K562 (cell line): ENCODE measurements at regions not wholly inside any gene's neighbourhood (a gene's known extent, or its start where the extent isn't known, plus 50 kb on each side); places are given as distances from the start of the nearest gene placed in this dataset.

Experiments used
- ATAC-seq: fragments of 200-7000 bp; cut with Tn5 transposase; 3 replicates; pipeline ENCODE4 v1.9.1; 2020; ENCODE audit warnings: moderate library complexity
- BruUV-seq: library from RNA; stranded (reverse); fragments of 400-500 nt; replicated peaks from 2 replicates; lab custom pipeline; 2021; lab: Mats Ljungman, UMichigan
- CTCF ChIA-PET: fragments of 300-600 bp; formaldehyde crosslinking; extraction: SDS; loops from one replicate; lab custom pipeline; 2021; ENCODE audit warnings: low intra/inter-chr PET ratio; lab: Yijun Ruan, JAX
- POLR2A ChIA-PET: fragments of 300-600, 350-650 bp; sonication (Branson Sonifier 250); formaldehyde crosslinking; extraction: SDS; loops from one replicate; lab custom pipeline; 2021; ENCODE audit warnings: antibody characterized with exemption, inconsistent platforms; lab: Yijun Ruan, JAX
- DNase-seq, 4 experiments: peaks; one replicate each; pipeline versions ENCODE4 v3.0.0 to v3.0.0-alpha.2; 2011 to 2018; ENCODE audit warnings: low spot score in 3 of 4, mixed read lengths in 3 of 4; ENCODE audit errors: extremely low read depth in 1 of 4
- FAIRE-seq: peaks from 2 replicates; lab custom pipeline; 2011; peaks lifted over from hg19 to GRCh38; lab: Jason Lieb, UNC
- H2AFZ ChIP-seq: 2 replicates; pipeline ENCODE4 v1.6.0; 2011; ENCODE audit warnings: low read depth, low read length, control low read depth, inconsistent platforms
- H3K27ac ChIP-seq: fragments of 200-600 bp; 3 replicates; pipeline ENCODE4 v1.8.0; 2011; ENCODE audit warnings: low read depth, mild to moderate bottlenecking, control low read depth, inconsistent platforms, low read length, moderate library complexity, mixed read lengths; ENCODE audit errors: extremely low read depth
- H3K27me3 ChIP-seq, 2 experiments: fragments of 300-600 bp in 1 of 2; 2 replicates in 1 of 2; 3 replicates in 1 of 2; pipeline versions ENCODE4 v1.6.0 to v1.8.0; 2011; ENCODE audit warnings: inconsistent platforms in 2 of 2, low read length in 2 of 2, mild to moderate bottlenecking in 1 of 2, mixed read lengths in 1 of 2, moderate library complexity in 1 of 2; ENCODE audit not compliant: control insufficient read depth in 2 of 2, insufficient read depth in 2 of 2
- H3K36me3 ChIP-seq: fragments of 300-600 bp; 3 replicates; pipeline ENCODE4 v1.8.0; 2011; ENCODE audit warnings: mild to moderate bottlenecking, low read length, inconsistent platforms; ENCODE audit not compliant: control insufficient read depth, insufficient read depth
- H3K4me1 ChIP-seq, 2 experiments: fragments of 200-600 bp in 1 of 2; replicated peaks in 1 of 2; 2 replicates in 1 of 2; 3 replicates in 1 of 2; pipeline versions ENCODE4 v1.5.1 to v1.8.0; 2011; ENCODE audit warnings: inconsistent platforms in 2 of 2, low read length in 2 of 2, mild to moderate bottlenecking in 1 of 2, mixed read lengths in 1 of 2, moderate library complexity in 1 of 2; ENCODE audit not compliant: control insufficient read depth in 2 of 2, insufficient read depth in 2 of 2
- H3K4me2 ChIP-seq: 2 replicates; pipeline ENCODE4 v1.6.1; 2011; ENCODE audit warnings: low read length, control low read depth, inconsistent platforms, mixed read lengths; ENCODE audit not compliant: insufficient read depth
- H3K4me3 ChIP-seq: fragments of 200-600 bp; sonication (generic), shearing (Covaris generic); 2 replicates; pipeline ENCODE4 v1.5.1; 2016; ENCODE audit warnings: control low read depth, inconsistent platforms
- H3K79me2 ChIP-seq: fragments of 200-600 bp; 3 replicates; pipeline ENCODE4 v1.8.0; 2011; ENCODE audit warnings: low read length, inconsistent platforms; ENCODE audit not compliant: control insufficient read depth, insufficient read depth
- H3K9ac ChIP-seq, 2 experiments: 2 replicates each; pipeline versions ENCODE4 v1.6.0 to v1.6.1; 2011; ENCODE audit warnings: low read depth in 2 of 2, low read length in 2 of 2, control low read depth in 1 of 2, inconsistent platforms in 1 of 2, mild to moderate bottlenecking in 1 of 2, mixed read lengths in 1 of 2; ENCODE audit not compliant: insufficient read depth in 1 of 2
- H3K9me1 ChIP-seq: one replicate; pipeline ENCODE4 v1.6.0; 2011; ENCODE audit warnings: inconsistent platforms, mild to moderate bottlenecking, low read length, moderate library complexity; ENCODE audit not compliant: control insufficient read depth, insufficient read depth
- H3K9me3 ChIP-seq: replicated peaks from 2 replicates; pipeline ENCODE4 v1.5.1; 2011; ENCODE audit warnings: low read depth, low read length, inconsistent platforms; ENCODE audit not compliant: control insufficient read depth, insufficient read depth
- H4K20me1 ChIP-seq: replicated peaks from 2 replicates; pipeline ENCODE4 v1.6.1; 2011; ENCODE audit warnings: low read length, inconsistent platforms, mixed read lengths; ENCODE audit not compliant: control insufficient read depth, insufficient read depth
- CBX3 ChIP-seq, 2 experiments: IDR thresholded peaks; 1 replicate in 1 of 2; 2 replicates in 1 of 2; pipeline ENCODE4 v1.6.1; 2012; ENCODE audit warnings: inconsistent platforms in 2 of 2, low read length in 2 of 2, borderline replicate concordance in 1 of 2, control low read depth in 1 of 2
- CBX5 ChIP-seq: IDR thresholded peaks from 2 replicates; pipeline ENCODE4 v1.6.1; 2014; ENCODE audit warnings: low read depth, borderline replicate concordance
- CREB1 ChIP-seq, 2 experiments: sonication (generic) in 1 of 2; formaldehyde crosslinking in 1 of 2; IDR thresholded peaks; 2 replicates each; pipeline versions ENCODE4 v1.6.1 to v1.8.0; 2012 to 2022; ENCODE audit warnings: inconsistent platforms in 1 of 2, mild to moderate bottlenecking in 1 of 2, missing genetic modification reagents in 1 of 2, moderate library complexity in 1 of 2
- EWSR1 ChIP-seq: fragments of 450-650 bp; IDR thresholded peaks from 2 replicates; pipeline ENCODE4 v1.6.1; 2018; ENCODE audit warnings: borderline replicate concordance, mild to moderate bottlenecking, low read depth, moderate library complexity; ENCODE audit not compliant: partially characterized antibody
- GTF2A2 ChIP-seq: IDR thresholded peaks from 2 replicates; pipeline ENCODE4 v1.6.1; 2016; ENCODE audit warnings: mild to moderate bottlenecking, missing genetic modification characterization, missing compliant biosample characterization
- SP2 ChIP-seq: IDR thresholded peaks from 2 replicates; pipeline ENCODE4 v1.6.1; 2011; ENCODE audit warnings: mild to moderate bottlenecking, low read depth, low read length, moderate library complexity; ENCODE audit not compliant: poor library complexity, severe bottlenecking; ENCODE audit errors: extremely low read depth
- YBX1 ChIP-seq: fragments of 450-650 bp; IDR thresholded peaks from 2 replicates; pipeline ENCODE4 v1.7.1; 2016; ENCODE audit warnings: mild to moderate bottlenecking
- ZNF239 ChIP-seq: fragments of 250-450 bp; sonication (Bioruptor Pico); IDR thresholded peaks from 2 replicates; pipeline ENCODE4 v1.4.0; 2020; ENCODE audit warnings: mild to moderate bottlenecking
- WGBS: fragments of 100-300 bp; shearing (Covaris generic); methylation state at CpG from one replicate; pipeline ENCODE4 v1.1.6; 2016; ENCODE audit warnings: low coverage, mixed read lengths; ENCODE audit not compliant: insufficient coverage; ENCODE audit errors: missing lambda C conversion rate; 5-methylcytosine and 5-hydroxymethylcytosine counted together
- in situ Hi-C: fragments of 300-500 bp; cut with MboI; formaldehyde crosslinking; loops from 4 replicates; pipeline ENCODE4 v1.15.0; 2018; ENCODE audit warnings: inconsistent platforms, mixed read lengths
- intact Hi-C: fragments of 100-400 bp; cut with micrococcal nuclease; formaldehyde crosslinking; loops from 2 replicates; pipeline ENCODE4 v1.14.2; 2022

DNA sequence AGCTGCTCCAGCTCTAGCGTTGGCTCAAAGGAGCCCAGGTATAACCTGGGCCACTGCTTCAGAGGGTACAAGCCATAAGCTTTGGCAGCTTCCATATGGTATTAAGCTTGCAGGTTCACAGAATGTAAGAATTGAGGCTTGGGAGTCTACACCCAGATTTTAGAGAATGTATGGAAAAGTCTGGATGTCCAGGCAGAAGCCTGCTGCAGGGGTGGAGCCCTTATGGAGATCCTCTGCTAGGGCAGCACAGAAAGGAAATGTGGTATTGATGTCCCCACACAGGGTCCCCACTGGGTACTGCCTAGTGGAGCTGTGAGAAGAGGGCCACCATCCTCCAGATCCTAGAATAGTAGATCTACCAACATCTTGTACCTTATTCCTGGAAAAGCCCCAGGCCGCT, 626.9 kb downstream of the MAT2B start:
- ATAC-seq = no peak
- BruUV-seq = no TSS peak
- TF ChIP-seq CREB1 (IDR thresholded peaks at IDR 0.05) (no peak), CREB1 (CRISPR knock-in tag; IDR thresholded peaks at IDR 0.05) (no peak), EWSR1 (no peak), CBX5 (peak; percentile 77; the same call in 1 of the 2 replicates), ZNF239 (CRISPR knock-in tag) (no peak), CBX3 (IDR thresholded peaks at IDR 0.05; ENCODE audit: borderline replicate concordance in 1 of 2, low read length in 2 of 2) (0 out of 3 replicates have a peak, but pooled peaks of 1 of the 2 experiments have one; percentile 28), SP2 (no peak), YBX1 (no peak), GTF2A2 (tag) (no peak)
- ChIA-PET POLR2A (no interaction called here), CTCF (no interaction called here)
- in situ Hi-C loops (no loop called here), intact Hi-C loops (no loop called here)
- DNase-seq = no peak
- no peak for FAIRE-seq
- Histone ChIP-seq H3K27me3 (no peaks in the 10 kb centered on the region), H3K9ac (no peak overlapping the region), H3K4me2 (no peak overlapping the region), H3K4me3 (no peak overlapping the region), H4K20me1 (no peaks in the 10 kb centered on the region), H2AFZ (no peak overlapping the region), H3K27ac (no peak overlapping the region), H3K4me1 (no peaks in the 10 kb centered on the region), H3K36me3 (no peaks in the 10 kb centered on the region), H3K9me1 (no peaks in the 10 kb centered on the region), H3K9me3 (no peaks in the 10 kb centered on the region; the same call in 1 of the 2 replicates), H3K79me2 (no peaks in the 10 kb centered on the region)
- WGBS = 22% methylated on average over 2 of the region's 2 CpGs
